IPS-15b (cell line): ENCODE measurements at regions not wholly inside any gene's neighbourhood (a gene's known extent, or its start where the extent isn't known, plus 50 kb on each side); places are given as distances from the start of the nearest gene placed in this dataset.

Experiments used
- H3K27me3 ChIP-seq: one replicate; pipeline ENCODE4 v1.6.1; 2013; ENCODE audit warnings: low read length; ENCODE audit not compliant: control insufficient read depth, insufficient read depth
- H3K36me3 ChIP-seq: one replicate; pipeline ENCODE4 v1.6.1; 2013; ENCODE audit warnings: low read length; ENCODE audit not compliant: control insufficient read depth, insufficient read depth
- H3K4me1 ChIP-seq: one replicate; pipeline ENCODE4 v1.6.1; 2013; ENCODE audit warnings: mild to moderate bottlenecking, low read length; ENCODE audit not compliant: control insufficient read depth, insufficient read depth
- H3K4me3 ChIP-seq: one replicate; pipeline ENCODE4 v1.5.1; 2013; ENCODE audit warnings: low read depth, low read length
- H3K9ac ChIP-seq: one replicate; pipeline ENCODE4 v1.6.1; 2013; ENCODE audit warnings: low read depth, mild to moderate bottlenecking, low read length
- H3K9me3 ChIP-seq: one replicate; pipeline ENCODE4 v1.6.1; 2013; ENCODE audit warnings: mild to moderate bottlenecking, low read length; ENCODE audit not compliant: control insufficient read depth, insufficient read depth

DNA sequence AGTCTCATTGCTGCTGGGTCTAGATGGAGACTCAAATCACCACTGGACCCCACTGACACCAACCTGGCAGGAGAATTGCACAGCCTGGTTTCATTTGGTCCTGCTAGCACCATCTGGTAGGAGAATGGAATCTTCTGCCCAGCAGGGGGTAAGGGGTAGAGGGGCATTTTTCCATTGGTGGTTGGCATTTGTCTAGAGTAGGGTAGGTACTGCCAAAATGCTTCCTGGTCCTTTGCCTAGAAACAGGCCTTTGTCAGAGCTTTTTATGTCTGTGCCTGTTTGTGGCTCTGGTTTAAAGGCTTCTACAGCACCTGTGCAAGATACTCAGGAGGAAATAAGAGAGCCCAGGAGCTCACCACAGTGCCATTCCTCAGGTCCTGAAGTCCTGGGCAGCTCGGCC is 121.3 kb downstream of the KCTD12 start:
- no peaks in the 10 kb centered on the region for H3K36me3 ChIP-seq
- H3K9me3 ChIP-seq, result no peaks in the 10 kb centered on the region
- no peak overlapping the region for H3K4me3 ChIP-seq
- H3K4me1 ChIP-seq, result no peaks in the 10 kb centered on the region
- H3K9ac ChIP-seq, result no peak overlapping the region
- H3K27me3 ChIP-seq, result no peaks in the 10 kb centered on the region

GRCh38 chr13:76764429-76764828 is 121.8 kb downstream of the KCTD12 start:
- Histone ChIP-seq H3K9me3 (no peaks in the 10 kb centered on the region), H3K4me3 (no peak overlapping the region), H3K36me3 (no peaks in the 10 kb centered on the region), H3K9ac (no peak overlapping the region), H3K27me3 (no peaks in the 10 kb centered on the region), H3K4me1 (no peaks in the 10 kb centered on the region)

- Histone ChIP-seq H3K36me3 (no peaks in the 10 kb centered on the region), H3K27me3 (no peaks in the 10 kb centered on the region), H3K4me1 (no peaks in the 10 kb centered on the region), H3K9me3 (no peaks in the 10 kb centered on the region), H3K4me3 (no peak overlapping the region), H3K9ac (no peak overlapping the region)
These were observed 123.5 kb downstream of the KCTD12 start for GRCh38 chr13:76762721-76763120.

DNA sequence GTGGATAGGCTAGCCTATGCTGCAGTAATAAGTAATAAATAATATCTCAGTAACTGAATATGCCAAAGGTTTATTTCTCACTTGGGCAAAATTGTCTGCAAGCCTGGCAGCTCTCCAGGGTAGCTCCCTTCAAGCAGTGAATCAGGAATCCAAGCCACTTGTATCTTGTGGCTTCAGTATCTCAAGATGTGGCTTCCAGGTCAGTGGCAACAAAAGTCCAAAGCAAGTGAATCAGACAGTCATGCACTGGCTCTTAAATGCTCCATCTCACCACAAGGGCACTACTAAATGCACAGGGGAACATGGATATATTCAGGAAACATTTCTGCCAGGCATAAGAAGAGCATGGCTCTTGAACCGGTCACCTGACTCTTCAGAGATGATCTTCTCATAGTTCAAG is 126.3 kb downstream of the KCTD12 start:
- Histone ChIP-seq H3K9me3 (no peaks in the 10 kb centered on the region), H3K9ac (no peak overlapping the region), H3K4me3 (no peak overlapping the region), H3K4me1 (no peaks in the 10 kb centered on the region), H3K27me3 (no peaks in the 10 kb centered on the region), H3K36me3 (no peaks in the 10 kb centered on the region)

DNA sequence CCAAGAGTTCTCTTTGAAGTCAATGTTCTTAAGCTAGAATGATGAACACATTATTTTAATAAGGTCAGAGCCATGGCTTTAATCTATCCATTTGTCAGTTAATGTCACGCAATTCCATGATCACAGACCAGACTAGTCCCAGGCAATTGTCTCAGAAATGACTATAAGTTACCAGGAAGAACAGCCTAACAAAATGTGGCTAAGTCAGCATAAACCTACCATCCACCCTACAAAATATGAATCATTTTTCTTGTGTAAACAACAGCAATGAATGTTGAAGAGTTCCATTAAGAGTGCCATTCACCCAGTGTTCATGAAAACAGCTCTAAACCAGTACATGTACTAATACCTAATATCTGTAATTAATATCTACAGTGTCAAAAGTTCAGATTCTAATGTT is 127.5 kb downstream of the KCTD12 start:
- no peaks in the 10 kb centered on the region for H3K36me3 ChIP-seq
- H3K9ac ChIP-seq, result no peak overlapping the region
- H3K4me1 ChIP-seq, result no peaks in the 10 kb centered on the region
- H3K9me3 ChIP-seq, result no peaks in the 10 kb centered on the region
- no peaks in the 10 kb centered on the region for H3K27me3 ChIP-seq
- H3K4me3 ChIP-seq, result no peak overlapping the region

DNA sequence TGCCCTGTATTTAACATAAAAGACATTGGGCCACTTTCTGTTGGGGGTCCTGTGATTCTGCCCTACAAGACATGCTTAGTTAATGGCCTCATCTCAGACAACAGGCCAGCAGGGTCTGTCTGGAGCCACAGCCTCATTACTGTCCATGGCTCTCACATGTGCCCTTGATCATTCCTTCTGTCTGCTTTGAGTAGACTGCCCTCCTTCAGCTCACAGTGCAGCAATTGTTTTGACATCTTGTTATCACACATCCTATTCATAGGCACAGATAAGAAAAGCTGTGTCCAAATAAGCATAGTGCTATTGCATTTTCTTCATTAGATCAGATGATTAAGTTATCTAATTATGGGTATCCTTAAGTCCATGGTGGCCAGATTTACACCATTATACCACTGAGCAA is 127.9 kb downstream of the KCTD12 start:
- H3K27me3 ChIP-seq, result no peaks in the 10 kb centered on the region
- no peaks in the 10 kb centered on the region for H3K9me3 ChIP-seq
- H3K9ac ChIP-seq, result no peak overlapping the region
- H3K4me1 ChIP-seq, result no peaks in the 10 kb centered on the region
- H3K4me3 ChIP-seq, result no peak overlapping the region
- no peaks in the 10 kb centered on the region for H3K36me3 ChIP-seq

DNA sequence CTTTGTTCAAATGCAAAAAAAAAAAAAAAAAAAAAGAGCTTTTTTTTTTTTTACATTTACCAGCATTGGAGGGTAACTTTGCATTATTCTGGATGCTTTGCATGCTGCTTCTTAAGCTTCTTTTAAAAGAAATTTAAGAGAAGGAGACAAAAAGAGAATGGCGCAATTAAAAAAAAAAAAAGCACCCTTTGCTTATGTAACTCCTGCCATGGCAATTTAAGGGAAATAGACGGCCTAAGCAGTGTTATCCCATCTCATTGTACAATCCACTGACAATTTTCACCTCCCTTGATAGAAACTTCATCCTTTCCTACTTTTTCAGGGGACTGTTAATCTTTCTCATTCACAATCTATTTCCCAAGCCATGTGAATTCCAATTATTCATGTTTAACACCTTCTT is 129.8 kb downstream of the KCTD12 start:
- no peaks in the 10 kb centered on the region for H3K27me3 ChIP-seq
- H3K36me3 ChIP-seq, result no peaks in the 10 kb centered on the region
- no peaks in the 10 kb centered on the region for H3K4me1 ChIP-seq
- H3K9ac ChIP-seq, result no peak overlapping the region
- no peak overlapping the region for H3K4me3 ChIP-seq
- H3K9me3 ChIP-seq, result no peaks in the 10 kb centered on the region

DNA sequence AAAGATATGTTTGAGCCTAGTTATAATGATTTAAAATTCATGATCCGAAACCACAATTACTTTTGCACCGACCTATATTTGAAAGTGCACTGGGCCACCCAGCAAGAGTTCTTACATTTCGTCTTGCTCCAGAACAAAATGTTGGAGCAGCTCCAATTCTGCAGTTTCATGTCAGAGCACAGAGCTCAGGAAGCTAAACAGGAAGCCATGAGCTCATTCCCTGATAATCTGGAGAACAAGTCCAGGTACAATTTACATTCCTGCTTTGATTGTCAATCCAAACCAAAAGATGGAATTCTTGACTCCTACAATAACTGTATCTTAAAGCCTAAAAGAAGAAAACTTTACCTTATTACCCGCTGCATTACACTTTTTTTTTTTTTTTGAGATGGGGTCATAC is 131.8 kb downstream of the KCTD12 start:
- Histone ChIP-seq H3K36me3 (no peaks in the 10 kb centered on the region), H3K27me3 (no peaks in the 10 kb centered on the region), H3K9ac (no peak overlapping the region), H3K4me3 (no peak overlapping the region), H3K4me1 (no peaks in the 10 kb centered on the region), H3K9me3 (no peaks in the 10 kb centered on the region)

DNA sequence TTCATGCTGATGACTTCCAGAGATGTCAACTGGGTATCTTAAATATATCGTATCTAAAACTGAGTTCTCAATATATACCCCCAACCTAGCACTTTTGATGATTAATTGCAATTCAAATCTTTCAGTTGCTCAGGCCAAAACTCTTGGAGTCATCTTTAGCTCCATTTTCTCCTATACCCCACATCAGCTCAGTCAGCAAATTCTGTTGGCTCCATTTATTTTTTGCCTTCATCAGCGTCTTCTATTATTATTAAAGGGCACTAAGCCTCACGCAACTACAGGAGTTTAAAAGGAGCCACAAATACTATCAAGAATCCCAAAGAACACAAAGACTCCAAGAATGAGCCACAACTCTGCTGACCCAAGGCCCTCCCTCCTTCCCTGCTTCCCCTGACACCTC is 134.9 kb downstream of the KCTD12 start:
- Histone ChIP-seq H3K9me3 (no peaks in the 10 kb centered on the region), H3K4me1 (no peaks in the 10 kb centered on the region), H3K27me3 (no peaks in the 10 kb centered on the region), H3K36me3 (no peaks in the 10 kb centered on the region), H3K9ac (no peak overlapping the region), H3K4me3 (no peak overlapping the region)

DNA sequence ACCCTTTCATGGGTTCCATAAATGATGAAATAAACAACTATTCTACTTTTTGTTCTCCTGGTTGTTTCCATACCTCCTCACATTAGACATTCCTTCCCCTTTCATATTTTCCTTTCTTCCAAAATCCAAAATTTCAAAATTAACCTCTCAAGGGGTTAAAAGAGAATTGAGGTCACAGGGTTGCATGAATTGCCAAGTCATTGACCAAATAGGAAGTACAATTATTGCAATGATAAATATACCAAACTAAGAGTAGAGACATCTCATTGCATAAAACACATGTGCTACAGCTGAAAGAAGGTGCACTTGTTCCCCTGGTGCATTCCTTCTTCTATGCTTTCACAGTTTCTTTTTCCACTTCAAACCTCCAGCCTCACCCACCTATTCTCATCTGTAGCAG is 136.1 kb downstream of the KCTD12 start:
- Histone ChIP-seq H3K4me3 (no peak overlapping the region), H3K9ac (no peak overlapping the region), H3K36me3 (no peaks in the 10 kb centered on the region), H3K9me3 (no peaks in the 10 kb centered on the region), H3K27me3 (no peaks in the 10 kb centered on the region), H3K4me1 (peaks cover 7% of the 10 kb centered on the region)

- Histone ChIP-seq H3K4me3 (no peak overlapping the region), H3K27me3 (no peaks in the 10 kb centered on the region), H3K9me3 (no peaks in the 10 kb centered on the region), H3K36me3 (no peaks in the 10 kb centered on the region), H3K9ac (no peak overlapping the region), H3K4me1 (peaks cover 8% of the 10 kb centered on the region)
These were observed 140.7 kb downstream of the KCTD12 start for GRCh38 chr13:76745261-76746200.

DNA sequence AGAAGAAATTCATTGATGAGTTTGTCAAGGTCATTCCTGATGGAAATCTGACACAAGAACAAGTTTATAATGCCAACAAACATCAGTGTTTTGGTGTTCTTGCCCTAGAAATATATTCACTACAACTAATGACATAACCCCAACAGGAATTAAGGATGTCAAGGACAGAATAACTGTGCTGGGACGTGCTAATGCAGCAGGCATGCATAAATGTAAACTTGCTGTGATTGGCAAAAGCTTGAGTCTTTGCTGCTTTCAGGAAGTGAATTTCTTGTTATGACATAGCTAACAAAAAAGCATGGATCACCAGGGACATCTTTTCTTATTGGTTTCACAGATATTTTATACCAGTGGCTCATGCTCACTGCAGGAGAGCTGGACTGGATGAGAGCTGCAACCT is 144.6 kb downstream of the KCTD12 start:
- H3K9ac ChIP-seq, result no peak overlapping the region
- no peaks in the 10 kb centered on the region for H3K27me3 ChIP-seq
- H3K4me1 ChIP-seq, result peaks cover 8% of the 10 kb centered on the region
- H3K4me3 ChIP-seq, result no peak overlapping the region
- H3K36me3 ChIP-seq, result no peaks in the 10 kb centered on the region
- no peaks in the 10 kb centered on the region for H3K9me3 ChIP-seq
